Stomach smooth muscle (tissue), 2 donors: ENCODE measurements at regions not wholly inside any gene's neighbourhood (a gene's known extent, or its start where the extent isn't known, plus 50 kb on each side); places are given as distances from the start of the nearest gene placed in this dataset.

ENCODE experiments used
- H3K27ac ChIP-seq: one replicate; pipeline ENCODE4 v1.7.0; 2013; ENCODE audit warnings: mild to moderate bottlenecking, low read length, inconsistent platforms
- H3K27me3 ChIP-seq, 2 donors: one replicate each; pipeline ENCODE4 v1.7.0; 2013; ENCODE audit warnings: low read length in 2 of 2; ENCODE audit not compliant: insufficient read depth in 2 of 2, control insufficient read depth in 1 of 2
- H3K36me3 ChIP-seq, 2 donors: one replicate each; pipeline ENCODE4 v1.7.0; 2013; ENCODE audit warnings: low read length in 2 of 2; ENCODE audit not compliant: control insufficient read depth in 2 of 2, insufficient read depth in 2 of 2
- H3K4me1 ChIP-seq: one replicate; pipeline ENCODE4 v1.7.0; 2013; ENCODE audit warnings: low read length; ENCODE audit not compliant: control insufficient read depth, insufficient read depth
- H3K4me3 ChIP-seq, 2 donors: one replicate each; pipeline ENCODE4 v1.7.0; 2013; ENCODE audit warnings: low read length in 2 of 2
- H3K9ac ChIP-seq, 2 donors: one replicate each; pipeline ENCODE4 v1.7.0; 2013; ENCODE audit warnings: low read length in 2 of 2, mild to moderate bottlenecking in 1 of 2
- H3K9me3 ChIP-seq, 2 donors: one replicate each; pipeline ENCODE4 v1.7.0; 2013; ENCODE audit warnings: low read length in 2 of 2; ENCODE audit not compliant: control insufficient read depth in 2 of 2
- donor health status: healthy.
- donor health status: Pancreatic carcinoma.

DNA sequence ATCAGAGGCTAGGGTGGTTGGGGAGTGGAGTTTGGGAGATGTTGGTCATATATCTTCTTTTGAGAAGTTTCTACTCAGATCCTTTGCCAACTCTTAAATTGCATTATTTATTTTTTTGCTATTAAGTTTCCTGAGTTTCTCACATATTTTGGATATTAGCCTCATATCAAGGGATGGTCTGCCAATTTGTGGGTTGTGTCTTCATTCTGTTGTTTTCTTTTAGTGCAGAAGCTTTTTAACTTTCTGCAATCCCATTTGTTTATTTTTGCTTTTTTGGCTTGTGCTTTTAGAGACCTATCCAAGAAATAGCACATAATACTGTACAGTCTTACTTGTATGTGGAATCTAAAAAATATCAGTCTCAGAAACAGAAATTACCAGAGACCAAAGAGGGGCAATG, 509.2 kb upstream of the HS3ST1 start:
- H3K4me1 ChIP-seq, result no peaks in the 10 kb centered on the region
- H3K9ac ChIP-seq, result no peak overlapping the region
- no peaks in the 10 kb centered on the region for H3K27me3 ChIP-seq
- peaks cover 0 to 4% of the 10 kb centered on the region in 2 donors for H3K9me3 ChIP-seq
- H3K36me3 ChIP-seq, result no peaks in the 10 kb centered on the region
- H3K4me3 ChIP-seq, result no peak overlapping the region
- H3K27ac ChIP-seq, result no peak overlapping the region

DNA sequence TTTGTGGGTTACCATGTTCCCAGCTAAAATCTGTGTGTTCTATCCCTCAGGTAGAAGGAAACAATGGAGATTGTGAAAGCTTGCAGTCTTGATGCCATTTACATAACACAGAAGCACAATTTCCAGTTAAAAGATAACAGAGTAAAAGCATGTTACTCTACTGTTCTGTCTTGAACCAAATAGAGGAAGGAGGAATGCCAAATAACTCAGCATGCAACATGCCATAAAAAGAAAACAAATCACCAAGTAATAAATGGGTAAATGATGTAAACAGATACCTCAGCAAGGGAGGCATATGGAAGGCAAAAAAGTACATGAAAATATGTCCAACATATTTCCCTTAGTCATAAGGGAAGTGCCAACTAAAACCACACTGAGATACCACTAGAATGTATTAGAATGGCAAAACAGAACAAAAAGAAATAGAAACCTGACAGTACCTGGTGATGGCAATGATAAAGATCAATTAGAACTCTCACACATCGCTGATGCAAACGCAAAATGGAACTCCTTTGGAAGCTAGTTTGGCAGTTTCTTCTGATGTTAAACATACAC, 502.6 kb upstream of the HS3ST1 start:
- Histone ChIP-seq H3K4me1 (no peaks in the 10 kb centered on the region), H3K9ac (no peak overlapping the region), H3K36me3 (no peaks in the 10 kb centered on the region), H3K9me3 (peaks cover 0 to 4% of the 10 kb centered on the region in 2 donors), H3K27me3 (no peaks in the 10 kb centered on the region), H3K27ac (no peak overlapping the region), H3K4me3 (no peak overlapping the region)

DNA sequence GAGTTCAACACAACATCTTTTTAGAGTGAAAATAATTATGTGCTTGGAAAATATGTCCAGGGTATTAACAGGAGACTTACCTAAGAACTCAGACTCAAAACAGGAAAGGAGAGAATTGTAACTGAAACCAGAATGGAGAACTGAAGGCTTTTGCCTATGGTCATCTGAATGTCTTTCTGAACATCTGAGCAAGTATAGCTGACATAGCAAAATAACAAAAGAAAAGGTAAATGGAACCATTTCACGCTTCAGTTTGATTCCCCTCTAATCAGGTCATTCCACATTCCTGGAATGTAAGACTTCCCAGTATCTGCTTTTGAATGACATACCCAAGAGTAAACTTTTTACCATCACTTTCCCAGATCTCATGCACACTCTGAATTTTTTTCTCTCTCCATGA, 500.4 kb upstream of the HS3ST1 start:
- no peaks in the 10 kb centered on the region for H3K36me3 ChIP-seq
- H3K9me3 ChIP-seq, result peaks cover 0 to 4% of the 10 kb centered on the region in 2 donors
- H3K27ac ChIP-seq, result no peak overlapping the region
- H3K27me3 ChIP-seq, result no peaks in the 10 kb centered on the region
- H3K4me1 ChIP-seq, result no peaks in the 10 kb centered on the region
- H3K9ac ChIP-seq, result no peak overlapping the region
- H3K4me3 ChIP-seq, result no peak overlapping the region

DNA sequence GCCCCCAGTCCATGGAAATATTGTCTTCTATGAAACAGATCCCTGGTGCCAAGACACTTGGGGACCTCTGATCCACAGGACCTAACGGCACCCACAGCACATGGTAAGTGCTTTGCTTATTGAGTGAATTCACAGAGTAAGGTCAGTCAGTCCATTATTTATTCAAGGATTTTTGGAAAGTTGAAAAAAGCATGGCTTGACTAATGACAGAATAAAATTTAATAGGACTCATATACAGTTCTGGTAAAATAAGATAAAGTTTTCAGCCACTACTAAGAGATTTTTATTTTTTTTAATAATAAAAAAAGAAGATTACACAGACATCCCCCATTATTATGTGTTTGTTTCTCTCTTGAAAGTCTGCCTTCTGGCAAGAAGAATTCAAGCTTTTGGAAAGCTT, 490.6 kb upstream of the HS3ST1 start:
- Histone ChIP-seq H3K4me1 (no peaks in the 10 kb centered on the region), H3K27ac (no peak overlapping the region), H3K9ac (no peak overlapping the region)

DNA sequence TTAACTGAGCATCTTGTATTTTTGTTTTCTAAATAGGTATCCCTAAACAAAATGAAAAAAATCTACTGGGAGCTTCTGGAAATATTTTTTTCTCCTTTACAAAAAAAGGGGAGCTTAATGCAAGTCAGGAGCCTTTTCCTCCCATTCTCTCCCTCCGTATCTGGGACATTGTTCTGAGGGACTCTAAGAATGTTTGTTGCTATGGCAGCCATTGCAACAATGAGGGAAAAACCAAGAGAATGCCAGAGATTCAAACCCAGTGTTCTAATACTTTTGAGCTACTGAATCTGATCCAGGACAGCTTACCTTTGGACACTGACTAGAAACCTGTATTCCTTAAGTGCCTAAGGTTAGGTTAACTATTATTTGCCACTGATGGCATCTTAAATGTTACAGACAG, 485.7 kb upstream of the HS3ST1 start:
- no peaks in the 10 kb centered on the region for H3K27me3 ChIP-seq
- no peak overlapping the region for H3K9ac ChIP-seq
- no peaks in the 10 kb centered on the region for H3K36me3 ChIP-seq
- H3K4me3 ChIP-seq, result no peak overlapping the region
- no peak overlapping the region for H3K27ac ChIP-seq
- no peaks in the 10 kb centered on the region for H3K4me1 ChIP-seq
- H3K9me3 ChIP-seq, result no peaks in the 10 kb centered on the region

More for the DNA sequence above, 490.6 kb upstream of the HS3ST1 start:
- Histone ChIP-seq H3K27me3 (no peaks in the 10 kb centered on the region), H3K9me3 (no peaks in the 10 kb centered on the region), H3K4me3 (no peak overlapping the region), H3K36me3 (no peaks in the 10 kb centered on the region)

DNA sequence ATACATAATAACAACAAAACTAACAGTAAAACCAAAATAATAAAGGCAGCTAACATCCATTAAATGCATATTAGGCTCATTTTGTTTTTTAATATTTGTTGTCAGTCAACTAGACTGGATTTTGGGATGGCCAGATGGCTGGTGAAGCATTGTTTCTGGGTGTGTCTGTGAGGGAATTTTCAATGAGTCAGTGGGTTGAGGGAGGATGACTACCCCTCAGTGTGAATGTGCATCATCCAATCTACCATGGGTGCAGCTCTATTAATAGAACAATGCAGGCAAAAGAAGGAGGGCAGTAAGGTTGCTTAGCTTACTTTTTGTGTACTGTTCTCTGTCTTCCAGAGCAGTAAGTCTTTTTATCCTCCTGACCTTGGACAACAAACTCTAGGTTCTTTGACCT, 484.2 kb upstream of the HS3ST1 start:
- Histone ChIP-seq H3K27ac (no peak overlapping the region), H3K4me3 (no peak overlapping the region), H3K36me3 (no peaks in the 10 kb centered on the region), H3K9me3 (no peaks in the 10 kb centered on the region), H3K9ac (no peak overlapping the region), H3K4me1 (no peaks in the 10 kb centered on the region), H3K27me3 (no peaks in the 10 kb centered on the region)

DNA sequence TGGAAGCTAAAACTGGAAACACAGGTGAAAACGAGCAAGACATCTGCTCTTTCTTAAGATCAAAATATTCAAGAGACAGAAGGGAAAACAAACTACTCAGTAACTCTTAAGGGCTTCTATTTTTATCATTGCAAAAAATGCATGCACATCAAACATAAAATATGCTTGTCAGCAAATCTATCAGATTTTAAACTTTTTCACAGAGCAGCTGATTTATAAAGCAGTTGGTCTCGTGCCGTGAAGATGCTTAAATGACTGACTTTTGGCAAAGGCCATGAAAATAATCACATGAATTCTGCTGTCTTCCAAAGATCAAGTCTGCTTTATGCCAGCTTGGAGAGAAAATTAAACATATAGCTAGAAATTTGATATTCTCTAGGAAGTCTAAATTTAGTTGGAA, 482.1 kb upstream of the HS3ST1 start:
- Histone ChIP-seq H3K27ac (no peak overlapping the region), H3K36me3 (no peaks in the 10 kb centered on the region), H3K9ac (no peak overlapping the region), H3K9me3 (no peaks in the 10 kb centered on the region), H3K27me3 (no peaks in the 10 kb centered on the region), H3K4me1 (no peaks in the 10 kb centered on the region), H3K4me3 (no peak overlapping the region)

DNA sequence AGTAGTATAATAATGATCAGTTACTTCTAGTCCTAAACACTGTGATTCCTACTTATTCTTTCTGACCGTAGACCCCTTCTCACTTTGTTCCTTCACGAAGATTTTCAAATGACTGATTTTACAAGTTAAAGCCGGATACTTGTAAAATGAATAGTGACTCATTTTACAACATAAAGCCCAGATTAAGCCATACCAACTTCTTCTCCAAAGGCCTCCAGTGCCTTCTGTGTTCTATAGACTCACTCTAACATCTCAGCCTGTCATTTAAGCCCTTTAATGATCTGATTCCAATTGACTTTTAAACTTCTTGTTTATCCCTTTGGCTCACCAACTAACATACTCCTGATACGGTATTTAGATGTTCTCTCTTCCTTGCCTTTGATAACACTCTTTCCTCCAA, 480.0 kb upstream of the HS3ST1 start:
- Histone ChIP-seq H3K27ac (no peak overlapping the region), H3K9me3 (no peaks in the 10 kb centered on the region), H3K36me3 (no peaks in the 10 kb centered on the region), H3K27me3 (no peaks in the 10 kb centered on the region), H3K4me1 (no peaks in the 10 kb centered on the region), H3K4me3 (no peak overlapping the region), H3K9ac (no peak overlapping the region)

DNA sequence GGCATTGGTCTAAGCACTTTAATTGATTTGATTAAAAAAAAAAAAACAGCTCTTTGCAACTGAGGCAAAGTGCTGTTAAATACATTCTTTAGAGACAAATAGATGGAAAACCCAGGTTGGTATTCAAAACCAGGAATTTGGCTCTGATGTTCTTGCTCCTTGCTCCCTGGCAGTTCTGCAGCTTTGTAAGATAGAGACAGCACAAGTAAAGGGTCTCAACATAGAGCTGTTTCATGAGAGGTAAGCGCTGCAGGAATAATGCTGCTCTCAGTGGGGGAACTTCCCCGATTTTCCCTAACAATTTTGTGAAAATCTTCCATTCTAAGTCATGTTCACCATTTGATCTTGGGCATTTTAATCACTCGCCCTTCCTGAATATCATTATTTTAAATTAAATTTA, 479.5 kb upstream of the HS3ST1 start:
- Histone ChIP-seq H3K4me1 (no peaks in the 10 kb centered on the region), H3K9me3 (no peaks in the 10 kb centered on the region), H3K27ac (no peak overlapping the region), H3K27me3 (no peaks in the 10 kb centered on the region), H3K36me3 (no peaks in the 10 kb centered on the region), H3K9ac (no peak overlapping the region), H3K4me3 (no peak overlapping the region)

DNA sequence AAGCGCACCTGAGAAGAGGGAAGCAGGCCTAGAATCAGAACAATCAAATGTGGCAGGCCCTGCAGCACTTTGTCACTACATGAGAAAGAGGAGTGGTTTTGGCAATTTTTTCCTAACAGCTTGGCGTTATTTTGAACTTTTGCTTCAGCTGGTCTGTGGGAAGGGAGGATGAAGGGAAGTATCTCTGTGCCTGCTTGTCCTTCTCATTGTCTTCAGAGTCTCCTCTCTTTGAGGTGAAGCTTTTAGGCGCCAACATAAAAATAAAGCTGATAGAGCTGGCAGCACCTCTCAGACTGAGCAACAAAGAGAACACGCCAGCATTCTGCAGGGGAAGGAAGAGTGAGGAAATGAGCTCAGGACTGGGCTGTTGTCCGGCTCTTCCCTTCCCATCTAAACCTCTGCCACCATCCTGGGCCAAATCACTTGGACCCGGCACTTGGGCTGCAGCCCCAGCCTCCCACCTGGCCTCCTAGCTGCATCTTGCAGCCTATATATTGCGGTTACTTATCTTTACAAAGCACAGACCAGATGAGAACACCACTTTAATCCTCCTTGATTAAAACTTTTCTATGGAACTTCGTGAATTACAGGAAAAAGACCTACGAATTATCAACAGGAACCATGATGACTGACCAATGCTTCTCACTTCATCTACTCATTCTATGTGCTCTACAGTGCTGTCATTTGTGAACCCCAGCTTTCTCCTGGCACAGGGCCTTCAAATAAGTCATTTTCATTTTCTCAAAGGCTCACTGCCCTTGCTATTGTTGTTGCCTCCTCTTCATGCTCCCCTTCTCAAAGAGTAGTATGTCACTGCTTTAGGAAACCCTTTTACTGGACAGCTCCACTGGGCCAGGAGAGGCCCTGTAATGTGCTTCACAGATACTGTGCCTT, 476.4 kb upstream of the HS3ST1 start:
- H3K4me3 ChIP-seq, result no peak overlapping the region
- no peaks in the 10 kb centered on the region for H3K4me1 ChIP-seq
- H3K27me3 ChIP-seq, result no peaks in the 10 kb centered on the region
- no peaks in the 10 kb centered on the region for H3K36me3 ChIP-seq
- no peak overlapping the region for H3K27ac ChIP-seq
- no peak overlapping the region for H3K9ac ChIP-seq
- no peaks in the 10 kb centered on the region for H3K9me3 ChIP-seq

DNA sequence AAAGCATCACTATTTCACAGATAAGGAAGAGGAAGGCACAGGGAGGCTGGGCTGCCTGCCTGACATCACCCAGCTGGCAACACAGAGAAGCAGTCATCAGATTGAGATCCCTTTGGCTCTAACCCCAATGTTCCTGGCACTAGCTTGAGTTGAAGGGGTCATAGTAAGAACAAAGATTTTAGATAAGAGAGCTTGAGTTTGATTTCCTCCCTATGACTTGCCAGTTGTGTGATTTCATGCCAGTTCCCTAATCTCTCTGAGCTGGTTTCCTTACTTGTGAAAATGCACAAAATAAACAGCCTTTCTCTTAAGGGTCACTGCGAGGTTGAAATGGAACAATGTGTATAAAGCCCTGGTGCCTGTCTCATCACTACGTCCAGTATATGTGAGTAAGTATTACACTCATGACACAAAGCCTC, 475.4 kb upstream of the HS3ST1 start:
- no peaks in the 10 kb centered on the region for H3K27me3 ChIP-seq
- no peak overlapping the region for H3K9ac ChIP-seq
- H3K4me1 ChIP-seq, result no peaks in the 10 kb centered on the region
- no peaks in the 10 kb centered on the region for H3K36me3 ChIP-seq
- no peak overlapping the region for H3K4me3 ChIP-seq
- H3K9me3 ChIP-seq, result no peaks in the 10 kb centered on the region
- H3K27ac ChIP-seq, result no peak overlapping the region
